Upper lobe of left lung (tissue), 4 donors: ENCODE measurements at regions not wholly inside any gene's neighbourhood (a gene's known extent, or its start where the extent isn't known, plus 50 kb on each side); places are given as distances from the start of the nearest gene placed in this dataset.

ENCODE experiments used
- EP300 ChIP-seq, 4 donors: sonication (generic); formaldehyde crosslinking; IDR thresholded peaks; one replicate each; pipeline ENCODE4 v1.5.1; 2017; ENCODE audit warnings: antibody characterized with exemption in 4 of 4, control low read depth in 2 of 4
- POLR2A ChIP-seq, 4 donors: fragments of 450-650 bp; IDR thresholded peaks; one replicate each; pipeline ENCODE4 v1.5.1; 2016 to 2017; ENCODE audit warnings: antibody characterized with exemption in 4 of 4, mild to moderate bottlenecking in 2 of 4
- POLR2AphosphoS5 ChIP-seq, 2 donors: sonication (generic); formaldehyde crosslinking; IDR thresholded peaks; one replicate each; pipeline ENCODE4 v1.5.1; 2017; ENCODE audit warnings: antibody characterized with exemption in 2 of 2
- TF ChIP-seq, protein P1 (sequence below), 6 experiments: fragments of 450-650 bp in 4 of 6; fragments of 200-600 bp in 2 of 6; sonication (generic) in 2 of 6; IDR thresholded peaks; one replicate each; pipeline ENCODE4 v1.5.1; 2016 to 2019; ENCODE audit warnings: antibody characterized with exemption in 6 of 6

DNA sequence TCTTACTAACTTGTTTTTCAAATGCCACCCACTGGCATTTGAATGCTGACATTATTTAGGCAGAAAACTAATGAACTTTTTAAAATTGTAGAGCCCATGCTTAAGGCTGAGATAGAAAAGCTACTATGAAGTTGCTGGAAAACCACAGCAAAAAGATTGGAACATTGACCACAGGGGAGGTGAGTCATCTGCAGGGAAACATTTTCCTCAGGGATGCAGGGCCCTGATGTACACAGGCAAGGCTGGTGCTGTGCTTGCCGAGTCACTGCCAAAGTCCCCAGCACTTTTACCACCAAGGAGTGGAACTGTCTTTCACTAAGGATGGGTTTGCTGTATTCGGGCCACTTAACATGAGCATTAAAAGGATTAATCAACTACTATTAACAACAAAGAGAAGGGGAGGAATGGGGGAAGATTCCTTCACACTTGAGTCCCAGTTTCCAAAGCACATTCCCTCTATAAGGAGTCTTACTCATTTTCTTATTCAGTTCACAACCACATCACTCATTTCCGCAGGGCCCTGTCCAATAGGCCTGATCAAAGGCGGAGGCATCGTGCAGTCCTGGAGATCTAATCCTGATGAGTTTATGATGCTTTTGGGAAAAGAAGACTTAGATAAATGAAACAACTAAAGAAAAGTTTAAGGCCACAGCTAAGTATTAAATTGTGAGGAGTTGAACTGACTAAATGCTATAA, 202.9 kb upstream of the NPY2R start:
- TF ChIP-seq EP300 (IDR thresholded peaks at IDR 0.05) (no peak), POLR2A (IDR thresholded peaks at IDR 0.05) (no peak), POLR2AphosphoS5 (IDR thresholded peaks at IDR 0.05) (no peak)
- TF ChIP-seq, protein P1, sequence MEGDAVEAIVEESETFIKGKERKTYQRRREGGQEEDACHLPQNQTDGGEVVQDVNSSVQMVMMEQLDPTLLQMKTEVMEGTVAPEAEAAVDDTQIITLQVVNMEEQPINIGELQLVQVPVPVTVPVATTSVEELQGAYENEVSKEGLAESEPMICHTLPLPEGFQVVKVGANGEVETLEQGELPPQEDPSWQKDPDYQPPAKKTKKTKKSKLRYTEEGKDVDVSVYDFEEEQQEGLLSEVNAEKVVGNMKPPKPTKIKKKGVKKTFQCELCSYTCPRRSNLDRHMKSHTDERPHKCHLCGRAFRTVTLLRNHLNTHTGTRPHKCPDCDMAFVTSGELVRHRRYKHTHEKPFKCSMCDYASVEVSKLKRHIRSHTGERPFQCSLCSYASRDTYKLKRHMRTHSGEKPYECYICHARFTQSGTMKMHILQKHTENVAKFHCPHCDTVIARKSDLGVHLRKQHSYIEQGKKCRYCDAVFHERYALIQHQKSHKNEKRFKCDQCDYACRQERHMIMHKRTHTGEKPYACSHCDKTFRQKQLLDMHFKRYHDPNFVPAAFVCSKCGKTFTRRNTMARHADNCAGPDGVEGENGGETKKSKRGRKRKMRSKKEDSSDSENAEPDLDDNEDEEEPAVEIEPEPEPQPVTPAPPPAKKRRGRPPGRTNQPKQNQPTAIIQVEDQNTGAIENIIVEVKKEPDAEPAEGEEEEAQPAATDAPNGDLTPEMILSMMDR (IDR thresholded peaks at IDR 0.05) = no peak
